HL-60 (cell line): ENCODE measurements at regions not wholly inside any gene's neighbourhood (a gene's known extent, or its start where the extent isn't known, plus 50 kb on each side); places are given as distances from the start of the nearest gene placed in this dataset.

ENCODE experiments used
- DNase-seq, 2 experiments: peaks; one replicate each; pipeline ENCODE4 v3.0.0-alpha.2; 2010 to 2020; ENCODE audit warnings: low read depth in 1 of 2, low spot score in 1 of 2
- H3K27ac ChIP-seq: fragments of 250-450 bp; sonication (Bioruptor Pico); replicated peaks from 2 replicates; pipeline ENCODE4 v1.5.1; 2020; ENCODE audit warnings: mild to moderate bottlenecking, moderate library complexity
- H3K27me3 ChIP-seq: fragments of 250-450 bp; sonication (Bioruptor Pico); 2 replicates; pipeline ENCODE4 v1.5.1; 2021; ENCODE audit warnings: mild to moderate bottlenecking, moderate library complexity; ENCODE audit not compliant: insufficient read depth, poor library complexity, severe bottlenecking
- H3K4me3 ChIP-seq: replicated peaks from 2 replicates; pipeline ENCODE4 v1.5.1; 2011; ENCODE audit warnings: mild to moderate bottlenecking, control low read depth, low read length; ENCODE audit not compliant: insufficient read depth
- CTCF ChIP-seq: IDR thresholded peaks from one replicate; pipeline ENCODE4 v1.5.1; 2011; ENCODE audit warnings: low read length, control low read depth, inconsistent platforms; ENCODE audit not compliant: insufficient read depth
- GABPA ChIP-seq: IDR thresholded peaks from 2 replicates; pipeline ENCODE4 v1.6.1; 2012; ENCODE audit warnings: low read depth
- POLR2AphosphoS5 ChIP-seq: IDR thresholded peaks from 2 replicates; pipeline ENCODE4 v1.6.1; 2012; ENCODE audit warnings: low read depth
- REST ChIP-seq: IDR thresholded peaks from 2 replicates; pipeline ENCODE4 v1.6.1; 2012; ENCODE audit warnings: low read depth; ENCODE audit not compliant: insufficient replicate concordance
- SPI1 ChIP-seq: IDR thresholded peaks from 2 replicates; pipeline ENCODE4 v1.6.1; 2012; ENCODE audit warnings: low read depth, mild to moderate bottlenecking, borderline replicate concordance

- no peak for DNase-seq
- no peak overlapping the region for H3K27ac ChIP-seq
- no peak overlapping the region for H3K4me3 ChIP-seq
- H3K27me3 ChIP-seq = no peaks in the 10 kb centered on the region
- no peak for TF ChIP-seq REST
- no peak for TF ChIP-seq SPI1
- TF ChIP-seq POLR2AphosphoS5 = no peak
- TF ChIP-seq CTCF = no peak
- no peak for TF ChIP-seq GABPA
Observed at GRCh38 chr13:36516225-36516624, 83.9 kb downstream of the CCNA1 start.

- no peak for TF ChIP-seq GABPA
- no peak for TF ChIP-seq POLR2AphosphoS5
- no peak for TF ChIP-seq SPI1
- no peak for TF ChIP-seq REST
- TF ChIP-seq CTCF = no peak
- DNase-seq = no peak
- no peak overlapping the region for H3K27ac ChIP-seq
- H3K4me3 ChIP-seq = no peak overlapping the region
- H3K27me3 ChIP-seq = no peaks in the 10 kb centered on the region
Observed at GRCh38 chr13:36518707-36519106, 86.4 kb downstream of the CCNA1 start.

- Histone ChIP-seq H3K4me3 (no peak overlapping the region), H3K27ac (no peak overlapping the region), H3K27me3 (no peaks in the 10 kb centered on the region)
- no peak for DNase-seq
- no peak for TF ChIP-seq CTCF
- TF ChIP-seq REST = no peak
- TF ChIP-seq SPI1 = no peak
Observed at GRCh38 chr13:36519432-36519831, 87.1 kb downstream of the CCNA1 start.
